IMR-90 (cell line): ENCODE measurements at regions not wholly inside any gene's neighbourhood (a gene's known extent, or its start where the extent isn't known, plus 50 kb on each side); places are given as distances from the start of the nearest gene placed in this dataset.
A peak's percentile ranks its signal among the peaks of the same experiment; 100 is the strongest.

Source experiments
- ATAC-seq: fragments of 200-7000 bp; cut with Tn5 transposase; 2 replicates; pipeline ENCODE4 v1.9.1; 2020; ENCODE audit warnings: low read depth, mild to moderate bottlenecking, moderate library complexity
- BruUV-seq: library from RNA; stranded (reverse); fragments of 400-500 nt; replicated peaks from 2 replicates; lab custom pipeline; 2021; lab: Mats Ljungman, UMichigan
- CTCF ChIA-PET: fragments of 300-600 bp; formaldehyde crosslinking; extraction: SDS; loops from one replicate; lab custom pipeline; 2021; ENCODE audit warnings: antibody characterized with exemption; lab: Yijun Ruan, JAX
- POLR2A ChIA-PET: fragments of 300-600 bp; sonication (Branson Sonifier 250); formaldehyde crosslinking; loops from one replicate; lab custom pipeline; 2022; ENCODE audit warnings: antibody characterized with exemption; ENCODE audit not compliant: unreplicated experiment; lab: Charles Lee
- DNase-seq: peaks from one replicate; pipeline ENCODE4 v3.0.0; 2013
- H2AFZ ChIP-seq: replicated peaks from 2 replicates; pipeline ENCODE3; 2013; ENCODE audit warnings: low read length, mild to moderate bottlenecking; ENCODE audit not compliant: poor library complexity
- H2AK5ac ChIP-seq: 2 replicates; pipeline ENCODE4 v1.6.1; 2013; ENCODE audit warnings: low read depth, low read length, inconsistent platforms
- H2AK9ac ChIP-seq: replicated peaks from 2 replicates; pipeline ENCODE3; 2013; ENCODE audit warnings: mild to moderate bottlenecking, low read depth, low read length, moderate library complexity; ENCODE audit not compliant: poor library complexity
- H2BK120ac ChIP-seq: 2 replicates; pipeline ENCODE4 v1.6.1; 2013; ENCODE audit warnings: low read depth, low read length, inconsistent platforms
- H2BK15ac ChIP-seq: 3 replicates; pipeline ENCODE4 v1.6.1; 2013; ENCODE audit warnings: low read depth, low read length, inconsistent platforms
- H2BK20ac ChIP-seq: 2 replicates; pipeline ENCODE4 v1.6.1; 2013; ENCODE audit warnings: low read depth, mild to moderate bottlenecking, inconsistent platforms, low read length, moderate library complexity
- H2BK5ac ChIP-seq: 2 replicates; pipeline ENCODE4 v1.6.1; 2013; ENCODE audit warnings: mild to moderate bottlenecking, low read depth, low read length, inconsistent platforms; ENCODE audit not compliant: poor library complexity, severe bottlenecking
- H3K14ac ChIP-seq: replicated peaks from 2 replicates; pipeline ENCODE4 v1.6.1; 2013; ENCODE audit warnings: low read depth, low read length, inconsistent platforms
- H3K18ac ChIP-seq: 2 replicates; pipeline ENCODE4 v1.6.1; 2013; ENCODE audit warnings: low read depth, low read length, control low read depth
- H3K23ac ChIP-seq: 2 replicates; pipeline ENCODE4 v1.6.1; 2013; ENCODE audit warnings: low read depth, low read length, inconsistent platforms
- H3K27ac ChIP-seq: 2 replicates; pipeline ENCODE4 v1.5.1; 2013; ENCODE audit warnings: mild to moderate bottlenecking, control low read depth, low read length; ENCODE audit not compliant: insufficient read depth
- H3K27me3 ChIP-seq: 2 replicates; pipeline ENCODE4 v1.6.1; 2013; ENCODE audit warnings: low read length; ENCODE audit not compliant: control insufficient read depth, insufficient read depth
- H3K36me3 ChIP-seq: 2 replicates; pipeline ENCODE4 v1.6.1; 2013; ENCODE audit warnings: low read length, mixed read lengths; ENCODE audit not compliant: control insufficient read depth, insufficient read depth
- H3K4ac ChIP-seq: 2 replicates; pipeline ENCODE4 v1.6.1; 2013; ENCODE audit warnings: low read depth, low read length, inconsistent platforms
- H3K4me1 ChIP-seq: 2 replicates; pipeline ENCODE4 v1.6.1; 2013; ENCODE audit warnings: low read length, mixed read lengths; ENCODE audit not compliant: control insufficient read depth, insufficient read depth
- H3K4me2 ChIP-seq: 2 replicates; pipeline ENCODE4 v1.6.1; 2013; ENCODE audit warnings: low read depth, mild to moderate bottlenecking, control low read depth, low read length, moderate library complexity
- H3K4me3 ChIP-seq: 2 replicates; pipeline ENCODE4 v1.5.1; 2013; ENCODE audit warnings: low read depth, mild to moderate bottlenecking, control low read depth, low read length, moderate library complexity; ENCODE audit not compliant: insufficient read depth
- H3K56ac ChIP-seq: 2 replicates; pipeline ENCODE4 v1.6.1; 2013; ENCODE audit warnings: low read length, inconsistent platforms; ENCODE audit not compliant: insufficient read depth; ENCODE audit errors: extremely low read depth
- H3K79me1 ChIP-seq, 2 experiments: 2 replicates each; pipeline ENCODE4 v1.6.1; 2013; ENCODE audit warnings: low read length in 2 of 2, inconsistent platforms in 1 of 2, low read depth in 1 of 2
- H3K9ac ChIP-seq: 2 replicates; pipeline ENCODE4 v1.6.1; 2013; ENCODE audit warnings: low read depth, low read length, control low read depth
- H3K9me1 ChIP-seq: 2 replicates; pipeline ENCODE4 v1.6.1; 2013; ENCODE audit warnings: low read length, inconsistent platforms; ENCODE audit not compliant: insufficient read depth
- H3K9me3 ChIP-seq: 2 replicates; pipeline ENCODE4 v1.6.1; 2013; ENCODE audit warnings: low read length; ENCODE audit not compliant: control insufficient read depth, insufficient read depth
- H4K20me1 ChIP-seq: 2 replicates; pipeline ENCODE4 v1.6.1; 2013; ENCODE audit warnings: low read length, inconsistent platforms; ENCODE audit not compliant: insufficient read depth
- H4K5ac ChIP-seq: 2 replicates; pipeline ENCODE4 v1.6.1; 2013; ENCODE audit warnings: mild to moderate bottlenecking, low read depth, low read length, control low read depth
- H4K8ac ChIP-seq, 2 experiments: 2 replicates each; pipeline ENCODE4 v1.6.1; 2013; ENCODE audit warnings: low read depth in 2 of 2, low read length in 2 of 2, control low read depth in 1 of 2, inconsistent platforms in 1 of 2
- H4K91ac ChIP-seq: 2 replicates; pipeline ENCODE4 v1.6.1; 2013; ENCODE audit warnings: low read depth, low read length, inconsistent platforms; ENCODE audit not compliant: insufficient read depth
- BHLHE40 ChIP-seq: fragments of 150-350 bp; IDR thresholded peaks from 2 replicates; pipeline ENCODE4 v1.6.1; 2016; ENCODE audit warnings: mild to moderate bottlenecking, low read depth, low read length
- CEBPB ChIP-seq: IDR thresholded peaks from 2 replicates; pipeline ENCODE4 v1.6.1; 2012; ENCODE audit warnings: low read depth, low read length, improper control_type of control experiment
- CTCF ChIP-seq: conservative IDR thresholded peaks from 2 replicates; pipeline ENCODE4 v1.5.1; 2012; ENCODE audit warnings: mild to moderate bottlenecking, low read depth, low read length, improper control_type of control experiment
- FOS ChIP-seq: fragments of 150-350 bp; IDR thresholded peaks from 2 replicates; pipeline ENCODE4 v1.6.1; 2016; ENCODE audit warnings: low read depth, low read length
- MAFK ChIP-seq: IDR thresholded peaks from 2 replicates; pipeline ENCODE4 v1.6.1; 2012; ENCODE audit warnings: low read depth, low read length, improper control_type of control experiment
- MAZ ChIP-seq: IDR thresholded peaks from 2 replicates; pipeline ENCODE4 v1.6.1; 2012; ENCODE audit warnings: low read depth, mild to moderate bottlenecking, low read length, improper control_type of control experiment, moderate library complexity, borderline replicate concordance
- MXI1 ChIP-seq: IDR thresholded peaks from 2 replicates; pipeline ENCODE4 v1.6.1; 2012; ENCODE audit warnings: low read depth, mild to moderate bottlenecking, low read length, moderate library complexity, borderline replicate concordance
- NFE2L2 ChIP-seq: fragments of 150-350 bp; IDR thresholded peaks from 2 replicates; pipeline ENCODE4 v1.6.1; 2016; ENCODE audit warnings: low read depth, mild to moderate bottlenecking, low read length
- POLR2A ChIP-seq: IDR thresholded peaks from 2 replicates; pipeline ENCODE4 v1.6.1; 2012; ENCODE audit warnings: mild to moderate bottlenecking, low read depth, low read length
- RAD21 ChIP-seq: IDR thresholded peaks from 2 replicates; pipeline ENCODE4 v1.6.1; 2012; ENCODE audit warnings: low read length, improper control_type of control experiment
- RCOR1 ChIP-seq: IDR thresholded peaks from 2 replicates; pipeline ENCODE4 v1.6.1; 2012; ENCODE audit warnings: mild to moderate bottlenecking, low read length, improper control_type of control experiment; ENCODE audit not compliant: insufficient replicate concordance
- RFX5 ChIP-seq: IDR thresholded peaks from 2 replicates; pipeline ENCODE4 v1.8.0; 2012; ENCODE audit warnings: low read depth, mild to moderate bottlenecking, low read length, moderate library complexity
- SMC3 ChIP-seq: fragments of 150-350 bp; IDR thresholded peaks from 2 replicates; pipeline ENCODE4 v1.6.1; 2016; ENCODE audit warnings: low read depth, mild to moderate bottlenecking, antibody characterized with exemption, low read length, moderate library complexity
- WGBS, 2 experiments: methylation state at CpG; one replicate each; pipeline versions ENCODE4 v1.1.5 to v1.1.7; 2013; ENCODE audit warnings: missing lambda C conversion rate in 2 of 2; ENCODE audit not compliant: insufficient read length in 1 of 2; ENCODE audit errors: extremely low coverage in 2 of 2; 5-methylcytosine and 5-hydroxymethylcytosine counted together
- dilution Hi-C: fragments of 300-500 bp; cut with HindIII; formaldehyde crosslinking; loops from one replicate; pipeline ENCODE4 v1.14.3; 2018; ENCODE audit warnings: low sequenced_read_pairs; ENCODE audit not compliant: unreplicated experiment
- in situ Hi-C: fragments of 300-500 bp; cut with MboI; formaldehyde crosslinking; loops from 3 replicates; pipeline ENCODE4 v1.14.3; 2019; ENCODE audit warnings: low sequenced_read_pairs, inconsistent platforms, mixed read lengths
- intact Hi-C: fragments of 100-400 bp; cut with micrococcal nuclease; formaldehyde crosslinking; loops from 2 replicates; pipeline ENCODE4 v1.10.0; 2022
- TF ChIP-seq, protein P1 (sequence below): fragments of 150-350 bp; IDR thresholded peaks from 2 replicates; pipeline ENCODE4 v1.6.1; 2016; ENCODE audit warnings: low read depth, mild to moderate bottlenecking, low read length, moderate library complexity, borderline replicate concordance

GRCh38 chr3:159795681-159796175 is 192.9 kb upstream of the IL12A start:
- dilution Hi-C loops (no loop called here), in situ Hi-C loops (no loop called here), intact Hi-C loops (no loop called here)
- no peak overlapping the region for H3K4me3 ChIP-seq
- BruUV-seq = no TSS peak
- H2BK120ac ChIP-seq = no peak overlapping the region
- H3K4ac ChIP-seq = no peak overlapping the region
- peaks cover 24% of the 10 kb centered on the region for H3K9me1 ChIP-seq
- TF ChIP-seq RFX5 (no peak), RCOR1 (no peak), MAZ (no peak), CEBPB (no peak), MXI1 (no peak), MAFK (no peak), POLR2A (no peak), NFE2L2 (no peak), CTCF (no peak), FOS (no peak), BHLHE40 (no peak), SMC3 (no peak), RAD21 (no peak)
- TF ChIP-seq, protein P1, sequence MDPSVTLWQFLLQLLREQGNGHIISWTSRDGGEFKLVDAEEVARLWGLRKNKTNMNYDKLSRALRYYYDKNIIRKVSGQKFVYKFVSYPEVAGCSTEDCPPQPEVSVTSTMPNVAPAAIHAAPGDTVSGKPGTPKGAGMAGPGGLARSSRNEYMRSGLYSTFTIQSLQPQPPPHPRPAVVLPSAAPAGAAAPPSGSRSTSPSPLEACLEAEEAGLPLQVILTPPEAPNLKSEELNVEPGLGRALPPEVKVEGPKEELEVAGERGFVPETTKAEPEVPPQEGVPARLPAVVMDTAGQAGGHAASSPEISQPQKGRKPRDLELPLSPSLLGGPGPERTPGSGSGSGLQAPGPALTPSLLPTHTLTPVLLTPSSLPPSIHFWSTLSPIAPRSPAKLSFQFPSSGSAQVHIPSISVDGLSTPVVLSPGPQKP = no peak
- no peak overlapping the region for H2AK9ac ChIP-seq
- POLR2A ChIA-PET = no interaction called here
- 80% methylated on average over 1 of the region's 2 CpGs; no CpG with 5 or more reads in 1 of the 2 experiments for WGBS, 2 experiments
- no peak for DNase-seq
- peak overlapping the region; percentile 19; the same call in 1 of the 3 replicates for H2BK15ac ChIP-seq
- no peak overlapping the region for H2AFZ ChIP-seq
- no peaks in the 10 kb centered on the region; the same call in 1 of the 2 replicates for H3K36me3 ChIP-seq
- H3K9ac ChIP-seq = no peak overlapping the region
- H3K23ac ChIP-seq = peak overlapping the region; percentile 48; the same call in 1 of the 2 replicates
- peak overlapping the region; percentile 10 for H2BK5ac ChIP-seq
- no peaks in the 10 kb centered on the region for H3K27me3 ChIP-seq
- H4K8ac ChIP-seq = no peak overlapping the region
- H4K91ac ChIP-seq = no peak overlapping the region
- CTCF ChIA-PET = no interaction called here
- peaks cover 3% of the 10 kb centered on the region; the same call in 1 of the 2 replicates for H3K9me3 ChIP-seq
- peak overlapping the region; percentile 16; the same call in 1 of the 2 replicates for H3K18ac ChIP-seq
- H3K4me1 ChIP-seq = peaks cover 27% of the 10 kb centered on the region
- H3K14ac ChIP-seq = peak overlapping the region; percentile 25
- no peak for ATAC-seq
- peaks cover 47 to 85% of the 10 kb centered on the region in 2 experiments for H3K79me1 ChIP-seq
- H3K27ac ChIP-seq = no peak overlapping the region
- H2BK20ac ChIP-seq = no peak overlapping the region
- H4K20me1 ChIP-seq = peaks cover 33% of the 10 kb centered on the region
- H4K5ac ChIP-seq = no peak overlapping the region
- H3K4me2 ChIP-seq = no peak overlapping the region
- H2AK5ac ChIP-seq = peak overlapping the region; percentile 3; the same call in 1 of the 2 replicates
- H3K56ac ChIP-seq = no peak overlapping the region
